Aorta (tissue), 5 donors: ENCODE measurements at regions not wholly inside any gene's neighbourhood (a gene's known extent, or its start where the extent isn't known, plus 50 kb on each side); places are given as distances from the start of the nearest gene placed in this dataset.
"Not testable (repeated sequence)": the region's sequence is repeated elsewhere in the genome, so short reads cannot be mapped to it uniquely, and the experiment has no call there.

Experiments used
- ATAC-seq: fragments of 200-7000 bp; cut with Tn5 transposase; one replicate; pipeline ENCODE4 v1.9.1; 2022; ENCODE audit warnings: moderate library complexity; ENCODE audit not compliant: low FRiP score
- DNase-seq, 2 donors: peaks; one replicate each; pipeline ENCODE4 v3.0.0-alpha.2; 2020
- H3K27ac ChIP-seq, 2 donors: one replicate each; pipeline ENCODE4 v1.5.1; 2013; ENCODE audit warnings: low read length in 2 of 2, mild to moderate bottlenecking in 2 of 2, moderate library complexity in 2 of 2, control low read depth in 1 of 2, inconsistent platforms in 1 of 2, low read depth in 1 of 2
- H3K27me3 ChIP-seq, 2 donors: one replicate each; pipeline ENCODE4 v1.6.1; 2013; ENCODE audit warnings: control low read depth in 1 of 2, low read length in 1 of 2, mild to moderate bottlenecking in 1 of 2, moderate library complexity in 1 of 2; ENCODE audit not compliant: insufficient read depth in 2 of 2, control insufficient read depth in 1 of 2
- H3K36me3 ChIP-seq, 2 donors: one replicate each; pipeline ENCODE4 v1.6.1; 2013; ENCODE audit warnings: control low read depth in 1 of 2, low read length in 1 of 2, mild to moderate bottlenecking in 1 of 2; ENCODE audit not compliant: insufficient read depth in 2 of 2, control insufficient read depth in 1 of 2
- H3K4me1 ChIP-seq, 2 donors: one replicate each; pipeline ENCODE4 v1.6.1; 2013; ENCODE audit warnings: low read length in 2 of 2, control low read depth in 1 of 2, mild to moderate bottlenecking in 1 of 2, moderate library complexity in 1 of 2; ENCODE audit not compliant: insufficient read depth in 2 of 2, control insufficient read depth in 1 of 2
- H3K4me3 ChIP-seq, 2 donors: one replicate each; pipeline ENCODE4 v1.5.1; 2013; ENCODE audit warnings: low read length in 2 of 2, control low read depth in 1 of 2, mild to moderate bottlenecking in 1 of 2
- H3K9me3 ChIP-seq: one replicate; pipeline ENCODE4 v1.6.1; 2013; ENCODE audit warnings: mild to moderate bottlenecking, low read length; ENCODE audit not compliant: control insufficient read depth
- WGBS, 2 donors: extraction: QIAGEN DNeasy Blood & Tissue Kit; methylation state at CpG; one replicate each; pipeline ENCODE4 v1.1.7; 2013; 5-methylcytosine and 5-hydroxymethylcytosine counted together
- intact Hi-C, 2 donors: fragments of 100-400 bp; cut with DNase I; formaldehyde crosslinking; loops; one replicate each; pipeline versions ENCODE4 v1.14.2 to v1.15.0; 2022
- donor health status: healthy with polysubstance abuse.
- donor health status: Bipolar disorder and iron deficiency.
- donor health status: DM: no; HTN: no; CAD: no.
- donor health status: DM: no; HTN: no; CAD: no.
- donor health status: DM: yes; HTN: yes; CAD: no.

- intact Hi-C loops: no loop called here
- ATAC-seq (no peak), DNase-seq (no peak)
- H3K9me3 ChIP-seq: no peaks in the 10 kb centered on the region
- no peak overlapping the region for H3K27ac ChIP-seq
- no peaks in the 10 kb centered on the region for H3K36me3 ChIP-seq
- H3K4me1 ChIP-seq: no peaks in the 10 kb centered on the region
- no peak overlapping the region for H3K4me3 ChIP-seq
- 43% methylated on average over 6 of the region's 6 CpGs for WGBS, 2 donors
- H3K27me3 ChIP-seq: no peaks in the 10 kb centered on the region
Measured at GRCh38 chr7:24152877-24153472, 131.0 kb upstream of the NPY start.

- ATAC-seq (no peak), DNase-seq (no peak)
- Histone ChIP-seq H3K9me3 (no peaks in the 10 kb centered on the region), H3K36me3 (no peaks in the 10 kb centered on the region), H3K4me3 (no peak overlapping the region), H3K27ac (no peak overlapping the region), H3K4me1 (no peaks in the 10 kb centered on the region), H3K27me3 (no peaks in the 10 kb centered on the region)
- intact Hi-C loops: no loop called here
- WGBS, 2 donors: 94 to 95% methylated on average over 3 of the region's 3 CpGs
Measured at GRCh38 chr7:24157666-24158065, 126.3 kb upstream of the NPY start.

- H3K27ac ChIP-seq: no peak overlapping the region
- no peak for DNase-seq
- ATAC-seq: no peak
- no peaks in the 10 kb centered on the region for H3K9me3 ChIP-seq
- no peaks in the 10 kb centered on the region for H3K27me3 ChIP-seq
- H3K4me3 ChIP-seq: no peak overlapping the region
- no peaks in the 10 kb centered on the region for H3K4me1 ChIP-seq
- no peaks in the 10 kb centered on the region for H3K36me3 ChIP-seq
- intact Hi-C loops: no loop called here
- 72 to 81% methylated on average over 6 of the region's 6 CpGs for WGBS, 2 donors
Measured at GRCh38 chr7:24158975-24159374, 125.0 kb upstream of the NPY start.

- Histone ChIP-seq H3K27ac (no peak overlapping the region), H3K27me3 (no peaks in the 10 kb centered on the region), H3K4me3 (no peak overlapping the region), H3K4me1 (no peaks in the 10 kb centered on the region), H3K36me3 (no peaks in the 10 kb centered on the region), H3K9me3 (no peaks in the 10 kb centered on the region)
- DNase-seq (no peak), ATAC-seq (no peak)
- intact Hi-C loops: no loop called here
- WGBS, 2 donors: 68 to 71% methylated on average over 4 of the region's 4 CpGs
Measured at GRCh38 chr7:24164401-24164800, 119.6 kb upstream of the NPY start.

GRCh38 chr7:24169077-24169624 is 114.8 kb upstream of the NPY start:
- no peaks in the 10 kb centered on the region for H3K36me3 ChIP-seq
- intact Hi-C loops: no loop called here
- no peaks in the 10 kb centered on the region for H3K9me3 ChIP-seq
- no peak for DNase-seq
- no peak for ATAC-seq
- H3K4me3 ChIP-seq: no peak overlapping the region
- no peak overlapping the region for H3K27ac ChIP-seq
- 77 to 91% methylated on average over 5 of the region's 5 CpGs for WGBS, 2 donors
- H3K27me3 ChIP-seq: no peaks in the 10 kb centered on the region
- H3K4me1 ChIP-seq: no peaks in the 10 kb centered on the region

GRCh38 chr7:24171951-24172350 is 112.0 kb upstream of the NPY start:
- 87 to 90% methylated on average over 9 of the region's 9 CpGs for WGBS, 2 donors
- H3K4me1 ChIP-seq, intact Hi-C loops, H3K36me3 ChIP-seq, H3K9me3 ChIP-seq, H3K27ac ChIP-seq, H3K27me3 ChIP-seq, DNase-seq, ATAC-seq, H3K4me3 ChIP-seq: not testable (repeated sequence)

- no peaks in the 10 kb centered on the region for H3K4me1 ChIP-seq
- 9 to 16% methylated on average over 4 of the region's 4 CpGs for WGBS, 2 donors
- ATAC-seq (no peak), DNase-seq (no peak)
- H3K9me3 ChIP-seq: no peaks in the 10 kb centered on the region
- intact Hi-C loops: no loop called here
- no peaks in the 10 kb centered on the region for H3K36me3 ChIP-seq
- H3K4me3 ChIP-seq: no peak overlapping the region
- no peak overlapping the region for H3K27ac ChIP-seq
- no peaks in the 10 kb centered on the region for H3K27me3 ChIP-seq
Measured at GRCh38 chr7:24172856-24173255, 111.1 kb upstream of the NPY start.

GRCh38 chr7:24175603-24176002 is 108.4 kb upstream of the NPY start:
- H3K4me1 ChIP-seq: no peaks in the 10 kb centered on the region
- H3K27ac ChIP-seq: no peak overlapping the region
- no peak overlapping the region for H3K4me3 ChIP-seq
- WGBS, 2 donors: 71 to 76% methylated on average over 6 of the region's 6 CpGs
- no peak for DNase-seq
- H3K36me3 ChIP-seq: no peaks in the 10 kb centered on the region
- no peak for ATAC-seq
- intact Hi-C loops: no loop called here
- no peaks in the 10 kb centered on the region for H3K9me3 ChIP-seq
- H3K27me3 ChIP-seq: no peaks in the 10 kb centered on the region

GRCh38 chr7:24178811-24179570 is 105.0 kb upstream of the NPY start:
- intact Hi-C loops: no loop called here
- WGBS, 2 donors: 84 to 89% methylated on average over 5 of the region's 5 CpGs
- H3K4me1 ChIP-seq: no peaks in the 10 kb centered on the region
- H3K4me3 ChIP-seq: no peak overlapping the region
- H3K27me3 ChIP-seq: no peaks in the 10 kb centered on the region
- H3K9me3 ChIP-seq: no peaks in the 10 kb centered on the region
- no peaks in the 10 kb centered on the region for H3K36me3 ChIP-seq
- ATAC-seq (no peak), DNase-seq (no peak)
- H3K27ac ChIP-seq: no peak overlapping the region
